ENCODE measurements at regions not wholly inside any gene's neighbourhood (a gene's known extent, or its start where the extent isn't known, plus 50 kb on each side); places are given as distances from the start of the nearest gene placed in this dataset.

DNA sequence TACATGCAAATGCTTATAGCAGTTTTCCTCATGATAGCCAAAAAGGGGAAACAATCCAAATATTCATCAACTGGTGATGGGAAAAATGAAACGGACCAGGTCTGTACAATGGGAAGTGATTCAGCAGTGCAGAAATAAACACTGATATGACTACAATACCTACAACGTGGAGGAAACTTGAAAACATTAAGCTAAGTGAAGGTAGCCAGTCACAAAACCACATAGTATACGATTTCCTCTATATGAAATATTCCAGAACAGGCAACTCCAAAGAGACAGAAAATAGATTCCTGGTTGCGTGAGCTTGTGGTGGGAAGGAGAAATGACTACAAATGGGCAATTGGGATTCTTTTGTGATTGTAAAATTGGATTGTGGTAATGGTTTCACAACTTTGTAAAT lies 263.1 kb upstream of the PITRM1 start:
- Mint-ChIP-seq H3K27ac (no peak overlapping the region), H3K4me3 (no peak overlapping the region), H3K36me3 (peaks cover 4% of the 10 kb centered on the region), H3K27me3 (ENCODE audit: low read depth) (no peaks in the 10 kb centered on the region), H3K4me1 (peaks cover 10% of the 10 kb centered on the region), H3K9me3 (peaks cover 19% of the 10 kb centered on the region)
- DNase-seq (ENCODE audit: low spot score in 2 of 2, unreplicated experiment in 2 of 2), result no peak
- TF ChIP-seq, protein P1, sequence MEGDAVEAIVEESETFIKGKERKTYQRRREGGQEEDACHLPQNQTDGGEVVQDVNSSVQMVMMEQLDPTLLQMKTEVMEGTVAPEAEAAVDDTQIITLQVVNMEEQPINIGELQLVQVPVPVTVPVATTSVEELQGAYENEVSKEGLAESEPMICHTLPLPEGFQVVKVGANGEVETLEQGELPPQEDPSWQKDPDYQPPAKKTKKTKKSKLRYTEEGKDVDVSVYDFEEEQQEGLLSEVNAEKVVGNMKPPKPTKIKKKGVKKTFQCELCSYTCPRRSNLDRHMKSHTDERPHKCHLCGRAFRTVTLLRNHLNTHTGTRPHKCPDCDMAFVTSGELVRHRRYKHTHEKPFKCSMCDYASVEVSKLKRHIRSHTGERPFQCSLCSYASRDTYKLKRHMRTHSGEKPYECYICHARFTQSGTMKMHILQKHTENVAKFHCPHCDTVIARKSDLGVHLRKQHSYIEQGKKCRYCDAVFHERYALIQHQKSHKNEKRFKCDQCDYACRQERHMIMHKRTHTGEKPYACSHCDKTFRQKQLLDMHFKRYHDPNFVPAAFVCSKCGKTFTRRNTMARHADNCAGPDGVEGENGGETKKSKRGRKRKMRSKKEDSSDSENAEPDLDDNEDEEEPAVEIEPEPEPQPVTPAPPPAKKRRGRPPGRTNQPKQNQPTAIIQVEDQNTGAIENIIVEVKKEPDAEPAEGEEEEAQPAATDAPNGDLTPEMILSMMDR (IDR thresholded peaks at IDR 0.05; ENCODE audit: unreplicated experiment), result no peak

DNA sequence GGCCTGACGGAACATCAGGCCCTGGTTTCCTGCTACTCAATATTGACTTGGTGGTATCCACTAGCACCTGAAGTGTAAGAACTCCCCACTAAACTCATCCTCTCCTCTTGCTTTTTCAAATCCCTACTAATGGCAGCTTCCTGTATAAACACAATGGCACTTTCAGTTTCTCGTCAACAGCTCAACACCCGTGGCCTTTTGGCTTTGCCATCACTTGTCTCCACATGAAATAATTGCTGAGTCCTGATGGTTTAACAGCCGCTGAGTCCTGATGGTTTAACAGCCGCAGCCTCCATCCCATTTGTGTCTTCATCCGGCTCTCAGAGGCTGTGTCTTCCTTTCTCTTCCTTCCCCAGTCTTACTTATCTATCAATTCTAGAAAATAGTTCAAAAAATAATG lies 261.4 kb upstream of the PITRM1 start:
- peaks cover 14% of the 10 kb centered on the region for H3K4me1 Mint-ChIP-seq
- no peak overlapping the region for H3K4me3 Mint-ChIP-seq
- TF ChIP-seq, protein P1 (IDR thresholded peaks at IDR 0.05; ENCODE audit: unreplicated experiment), result no peak
- H3K36me3 Mint-ChIP-seq, result peaks cover 4% of the 10 kb centered on the region
- H3K27me3 Mint-ChIP-seq (ENCODE audit: low read depth), result no peaks in the 10 kb centered on the region
- H3K9me3 Mint-ChIP-seq, result peaks cover 13% of the 10 kb centered on the region
- no peak overlapping the region for H3K27ac Mint-ChIP-seq
- no peak for DNase-seq (ENCODE audit: low spot score in 2 of 2, unreplicated experiment in 2 of 2)

DNA sequence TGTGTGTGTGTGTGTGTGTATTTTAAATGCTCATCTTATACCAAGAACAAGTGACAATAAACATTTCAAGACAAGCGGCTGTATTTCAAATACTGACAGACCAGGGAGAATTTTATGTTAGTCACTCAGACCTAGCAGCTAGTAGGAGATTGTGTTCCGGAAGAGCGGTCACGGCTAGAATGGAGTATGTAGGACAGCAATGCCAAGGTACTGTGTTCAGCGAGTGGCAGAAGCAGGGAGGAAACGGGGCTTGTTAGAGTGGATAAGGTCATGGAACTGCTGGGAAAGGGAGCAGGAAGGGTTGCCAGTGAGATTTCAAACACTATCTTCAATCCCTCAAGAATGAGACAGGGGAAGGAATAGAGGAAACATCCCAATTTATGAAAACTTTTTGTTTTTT lies 260.5 kb upstream of the PITRM1 start:
- TF ChIP-seq, protein P1 (IDR thresholded peaks at IDR 0.05; ENCODE audit: unreplicated experiment), result no peak
- Mint-ChIP-seq H3K27ac (no peak overlapping the region), H3K27me3 (ENCODE audit: low read depth) (no peaks in the 10 kb centered on the region), H3K4me1 (peaks cover 14% of the 10 kb centered on the region), H3K36me3 (peaks cover 4% of the 10 kb centered on the region), H3K9me3 (peaks cover 13% of the 10 kb centered on the region), H3K4me3 (no peak overlapping the region)
- no peak for DNase-seq (ENCODE audit: low spot score in 2 of 2, unreplicated experiment in 2 of 2)

DNA sequence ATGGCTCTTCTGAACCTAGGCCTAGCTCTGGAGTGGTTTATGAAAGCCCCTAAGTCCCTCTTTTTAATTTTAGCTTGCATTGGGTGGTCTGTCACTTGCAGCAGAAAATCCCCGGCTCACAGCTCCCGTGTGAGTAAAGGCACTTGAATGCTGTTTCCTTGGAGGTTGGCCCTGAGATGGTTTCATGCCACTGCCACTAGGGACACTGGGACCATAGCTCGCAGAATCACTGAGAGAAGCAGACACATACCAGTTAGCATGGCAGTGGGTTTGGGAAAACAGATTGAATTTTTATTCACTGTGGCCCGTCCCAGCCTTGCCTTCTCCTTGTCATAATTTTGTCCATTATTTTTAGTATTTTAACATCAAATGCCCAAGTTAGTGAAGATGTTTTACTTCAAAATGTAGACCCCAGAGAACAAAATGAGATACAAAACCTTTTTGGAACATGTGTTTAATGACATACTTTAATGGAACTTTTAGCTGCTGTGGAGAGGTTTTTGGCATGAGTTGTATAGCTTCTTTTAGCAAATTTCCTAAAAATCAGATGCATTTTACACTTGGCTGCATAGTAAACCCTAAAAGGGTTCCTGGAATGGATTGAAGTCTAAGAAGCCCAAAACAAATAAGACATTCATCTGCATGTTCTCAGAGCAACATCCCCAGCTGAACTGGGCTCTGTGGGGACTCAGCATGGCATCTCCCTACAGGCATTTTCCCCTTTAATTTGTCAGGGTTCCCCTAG lies 259.7 kb upstream of the PITRM1 start:
- H3K9me3 Mint-ChIP-seq, result peaks cover 8% of the 10 kb centered on the region
- DNase-seq (ENCODE audit: low spot score in 2 of 2, unreplicated experiment in 2 of 2), result no peak
- H3K36me3 Mint-ChIP-seq, result no peaks in the 10 kb centered on the region
- H3K4me1 Mint-ChIP-seq, result peaks cover 9% of the 10 kb centered on the region
- H3K27ac Mint-ChIP-seq, result no peak overlapping the region
- no peaks in the 10 kb centered on the region for H3K27me3 Mint-ChIP-seq (ENCODE audit: low read depth)
- TF ChIP-seq, protein P1 (IDR thresholded peaks at IDR 0.05; ENCODE audit: unreplicated experiment), result no peak
- no peak overlapping the region for H3K4me3 Mint-ChIP-seq

DNA sequence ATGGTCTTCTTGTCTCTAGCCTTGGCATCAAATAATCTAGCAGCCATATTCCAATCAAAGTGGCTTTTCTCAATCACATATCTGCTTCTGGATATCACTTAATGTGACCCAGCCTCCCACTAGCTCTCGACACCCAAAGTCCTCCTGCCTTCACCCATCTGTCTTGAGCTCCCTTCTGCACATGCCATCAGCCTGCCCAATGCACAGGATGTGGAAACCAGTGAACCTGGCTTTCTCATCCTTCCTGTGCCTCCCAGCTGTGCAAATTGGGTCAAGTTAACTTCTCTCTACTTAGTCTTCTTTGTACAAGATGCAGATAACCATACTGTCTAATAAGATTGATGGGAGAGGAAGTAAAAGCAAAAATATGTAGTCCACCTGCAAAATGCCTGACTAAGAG lies 257.9 kb upstream of the PITRM1 start:
- TF ChIP-seq, protein P1 (IDR thresholded peaks at IDR 0.05; ENCODE audit: unreplicated experiment), result no peak
- Mint-ChIP-seq H3K36me3 (no peaks in the 10 kb centered on the region), H3K27me3 (ENCODE audit: low read depth) (no peaks in the 10 kb centered on the region), H3K4me3 (no peak overlapping the region), H3K4me1 (peaks cover 15% of the 10 kb centered on the region), H3K27ac (no peak overlapping the region), H3K9me3 (peaks cover 8% of the 10 kb centered on the region)
- no peak for DNase-seq (ENCODE audit: low spot score in 2 of 2, unreplicated experiment in 2 of 2)

All from mesothelial cell of epicardium (in vitro differentiated cells).